Activated naive CD4-positive, alpha-beta T cell treated with anti-CD3 and anti-CD28 coated beads, Interleukin-2, amount 10 ng/mL, durations not matched to agents 7 days and 5 days (primary cell): ENCODE measurements at regions not wholly inside any gene's neighbourhood (a gene's known extent, or its start where the extent isn't known, plus 50 kb on each side); places are given as distances from the start of the nearest gene placed in this dataset.
A peak's percentile ranks its signal among the peaks of the same experiment; 100 is the strongest.

ENCODE experiments used
- CTCF ChIA-PET: fragments of 350-600 bp; sonication (Branson Sonifier 250); formaldehyde crosslinking; loops from one replicate; lab custom pipeline; 2021; ENCODE audit warnings: antibody characterized with exemption; lab: Charles Lee
- DNase-seq: peaks from one replicate; pipeline ENCODE4 v3.0.0-alpha.2; 2020
- H3K27ac Mint-ChIP-seq: one replicate; pipeline ENCODE4 v1.8.0; 2021; ENCODE audit warnings: mild to moderate bottlenecking, moderate library complexity, mixed read lengths
- H3K27me3 Mint-ChIP-seq: one replicate; pipeline ENCODE4 v1.8.0; 2021; ENCODE audit warnings: mild to moderate bottlenecking, mixed read lengths
- H3K36me3 Mint-ChIP-seq: one replicate; pipeline ENCODE4 v1.8.0; 2021; ENCODE audit warnings: mixed read lengths
- H3K4me1 Mint-ChIP-seq: one replicate; pipeline ENCODE4 v1.8.0; 2021; ENCODE audit warnings: mixed read lengths
- H3K4me3 Mint-ChIP-seq: one replicate; pipeline ENCODE4 v1.8.0; 2021; ENCODE audit warnings: mild to moderate bottlenecking, moderate library complexity, mixed read lengths
- H3K9me3 Mint-ChIP-seq: one replicate; pipeline ENCODE4 v1.8.0; 2021; ENCODE audit warnings: mixed read lengths

DNA sequence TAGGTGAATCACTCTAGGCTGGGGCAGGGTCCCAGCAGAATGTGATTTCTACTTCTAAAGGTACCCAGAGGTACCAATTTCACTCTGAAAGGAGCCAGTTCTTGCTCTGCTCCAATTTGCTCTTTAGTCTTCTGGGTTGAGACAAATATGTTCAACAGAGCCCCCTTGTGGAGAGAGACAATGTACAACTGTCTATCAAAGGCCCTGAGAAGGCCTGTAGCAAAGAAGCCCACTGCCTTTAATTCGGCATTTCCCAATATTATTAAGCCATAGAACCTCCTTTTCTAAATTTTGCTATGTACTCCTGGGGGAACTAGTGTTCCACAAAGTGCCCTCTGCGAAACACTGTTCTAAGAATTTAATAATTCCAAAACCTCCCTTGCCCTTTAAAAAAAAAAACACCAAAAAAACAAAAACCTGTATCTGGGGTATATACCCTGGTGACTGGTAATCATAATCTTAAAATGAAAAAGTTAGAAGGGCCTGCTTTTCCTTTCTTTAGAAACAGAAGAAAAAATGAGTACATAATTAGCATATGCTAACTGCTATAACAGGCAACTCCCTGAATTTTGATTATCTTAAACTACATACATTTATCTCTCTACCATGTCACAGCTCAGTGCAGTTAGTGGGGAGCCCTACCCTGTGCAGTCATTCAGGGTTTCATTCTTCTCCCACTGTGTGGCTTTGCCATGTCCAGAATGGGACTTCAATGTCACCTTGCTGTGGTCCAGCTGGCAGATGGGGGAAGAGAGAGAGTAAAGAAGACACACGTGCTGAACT is 160.9 kb upstream of the BMPER start:
- no peaks in the 10 kb centered on the region for H3K9me3 Mint-ChIP-seq
- DNase-seq = no peak
- CTCF ChIA-PET = interaction anchor here (1.1 to 1.2 kb wide), 2 partner anchors 16 to 64 kb away, joined by 3 to 4 read pairs; no protein-coding TSS in a partner anchor
- no peaks in the 10 kb centered on the region for H3K4me1 Mint-ChIP-seq
- H3K27ac Mint-ChIP-seq = no peak overlapping the region
- no peak overlapping the region for H3K4me3 Mint-ChIP-seq
- H3K27me3 Mint-ChIP-seq = no peaks in the 10 kb centered on the region
- H3K36me3 Mint-ChIP-seq = no peaks in the 10 kb centered on the region

- CTCF ChIA-PET = interaction anchor here (1.1 to 1.2 kb wide), 2 partner anchors 14 to 62 kb away, joined by 3 to 4 read pairs; no protein-coding TSS in a partner anchor
- DNase-seq = no peak
Observed at GRCh38 chr7:33745934-33746333, 159.4 kb upstream of the BMPER start.

DNA sequence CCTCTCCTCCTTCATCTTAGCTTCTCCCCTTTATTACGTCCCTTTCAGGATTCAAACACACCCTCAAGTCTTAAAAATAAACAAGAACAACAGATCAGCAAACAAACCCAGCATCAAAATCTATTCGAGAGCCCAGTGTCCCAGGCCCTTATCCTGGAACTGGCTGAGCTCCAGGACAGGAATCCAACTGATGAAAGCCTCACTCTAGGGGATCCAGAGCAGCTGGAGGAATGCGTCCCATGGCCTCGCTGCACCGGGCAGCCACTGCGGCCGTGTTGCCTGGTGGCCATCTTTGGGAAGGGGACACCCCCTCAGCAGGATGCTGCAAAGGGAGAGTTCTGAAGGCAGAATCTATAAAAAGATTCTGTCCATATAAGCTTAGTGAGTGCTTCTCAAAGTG is 156.5 kb upstream of the BMPER start:
- Mint-ChIP-seq H3K4me3 (no peak overlapping the region), H3K27me3 (peaks cover 3% of the 10 kb centered on the region), H3K4me1 (no peaks in the 10 kb centered on the region), H3K9me3 (no peaks in the 10 kb centered on the region), H3K36me3 (no peaks in the 10 kb centered on the region), H3K27ac (no peak overlapping the region)
- DNase-seq = no peak
- CTCF ChIA-PET = interaction anchor here (0.9 to 1.0 kb wide), 2 partner anchors 11 to 506 kb away, joined by 3 read pairs; no protein-coding TSS in a partner anchor

More at GRCh38 chr7:33745934-33746333, 159.4 kb upstream of the BMPER start:
- H3K9me3 Mint-ChIP-seq = no peaks in the 10 kb centered on the region
- H3K27me3 Mint-ChIP-seq = no peaks in the 10 kb centered on the region
- H3K4me3 Mint-ChIP-seq = no peak overlapping the region
- no peaks in the 10 kb centered on the region for H3K36me3 Mint-ChIP-seq
- no peaks in the 10 kb centered on the region for H3K4me1 Mint-ChIP-seq
- H3K27ac Mint-ChIP-seq = no peak overlapping the region

DNA sequence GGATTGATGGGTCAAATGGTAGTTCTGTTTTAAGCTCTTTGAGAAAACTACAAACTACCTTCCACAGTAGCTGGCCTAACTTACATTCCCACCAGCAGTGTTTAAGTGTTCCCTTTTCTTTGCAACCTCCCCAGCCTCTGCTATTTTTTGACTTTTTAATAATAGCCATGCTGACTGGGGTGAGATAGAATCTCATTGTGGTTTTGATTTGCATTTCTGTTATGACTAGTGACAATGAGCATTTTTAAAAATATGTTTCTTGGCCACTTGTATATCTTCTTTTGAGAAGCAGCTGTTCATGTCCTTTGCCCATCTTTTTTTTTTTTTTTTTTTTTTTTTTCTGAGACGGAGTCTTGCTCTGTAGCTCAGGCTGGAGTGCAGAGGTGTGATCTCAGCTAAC is 155.2 kb upstream of the BMPER start:
- Mint-ChIP-seq H3K4me1 (no peaks in the 10 kb centered on the region), H3K27me3 (peaks cover 3% of the 10 kb centered on the region), H3K9me3 (no peaks in the 10 kb centered on the region), H3K36me3 (no peaks in the 10 kb centered on the region), H3K4me3 (no peak overlapping the region), H3K27ac (no peak overlapping the region)
- CTCF ChIA-PET = no interaction called here
- no peak for DNase-seq

DNA sequence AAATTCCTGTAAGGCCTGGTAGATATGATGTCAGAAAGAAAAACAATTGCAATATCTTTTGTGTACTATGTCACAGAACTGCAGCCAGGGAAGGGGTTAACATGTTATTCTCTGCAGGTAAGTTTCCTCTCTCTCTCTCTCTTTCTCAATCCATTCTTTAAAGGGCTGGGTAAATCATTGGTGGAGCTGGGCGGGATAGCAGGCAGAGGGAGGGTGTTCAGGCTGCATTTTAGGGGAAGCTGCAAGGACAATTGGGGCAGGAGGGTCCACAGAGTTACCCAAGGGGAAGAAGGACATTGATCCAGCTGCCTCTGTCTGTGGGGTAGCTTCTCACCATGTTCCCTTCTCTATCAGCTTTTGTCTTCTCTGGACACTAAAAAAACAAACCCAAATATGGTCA is 153.9 kb upstream of the BMPER start:
- Mint-ChIP-seq H3K4me1 (no peaks in the 10 kb centered on the region), H3K4me3 (no peak overlapping the region), H3K27ac (no peak overlapping the region), H3K36me3 (no peaks in the 10 kb centered on the region), H3K27me3 (peaks cover 3% of the 10 kb centered on the region), H3K9me3 (no peaks in the 10 kb centered on the region)
- no peak for DNase-seq
- CTCF ChIA-PET = no interaction called here

DNA sequence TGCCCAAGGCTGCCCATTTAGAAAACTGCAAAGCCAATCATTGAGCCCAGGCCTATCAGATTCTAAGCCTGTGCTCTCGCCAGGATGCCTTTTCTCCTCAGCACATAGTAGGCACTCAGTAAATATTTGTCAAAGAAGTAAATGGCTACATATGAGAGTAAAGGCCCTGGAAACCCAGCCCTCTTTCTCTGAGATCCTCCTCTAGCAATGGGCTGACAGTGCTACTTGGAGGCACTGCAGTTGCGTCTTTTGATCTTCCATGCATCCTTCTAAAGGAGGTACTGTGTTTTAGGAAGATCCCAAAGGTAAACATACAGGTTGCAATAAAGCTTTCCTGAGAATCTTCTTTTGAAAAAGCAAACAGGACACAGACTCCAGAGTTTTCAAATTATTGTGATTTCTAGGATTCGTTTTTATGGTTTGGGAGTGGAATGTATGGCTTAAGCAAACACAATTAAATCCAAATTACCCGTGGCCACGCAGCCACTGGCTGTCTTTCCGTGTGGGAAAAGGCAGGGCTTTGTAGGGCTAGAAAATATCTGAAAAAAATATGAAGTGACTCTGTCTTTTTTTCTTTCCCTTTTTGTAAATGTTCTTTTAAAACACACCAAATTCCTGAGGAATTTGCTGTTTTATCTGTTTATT is 151.3 kb upstream of the BMPER start:
- Mint-ChIP-seq H3K27me3 (peaks cover 3% of the 10 kb centered on the region), H3K9me3 (no peaks in the 10 kb centered on the region), H3K4me3 (no peak overlapping the region), H3K36me3 (no peaks in the 10 kb centered on the region), H3K4me1 (no peaks in the 10 kb centered on the region), H3K27ac (no peak overlapping the region)
- CTCF ChIA-PET = no interaction called here
- DNase-seq = no peak

- CTCF ChIA-PET = interaction anchor here (1.1 kb wide), 1 partner anchor 53 kb away, joined by 3 read pairs; no protein-coding TSS in a partner anchor
- H3K4me1 Mint-ChIP-seq = no peaks in the 10 kb centered on the region
- H3K4me3 Mint-ChIP-seq = no peak overlapping the region
- H3K27me3 Mint-ChIP-seq = peaks cover 3% of the 10 kb centered on the region
- no peak for DNase-seq
- no peak overlapping the region for H3K27ac Mint-ChIP-seq
- no peaks in the 10 kb centered on the region for H3K36me3 Mint-ChIP-seq
- H3K9me3 Mint-ChIP-seq = no peaks in the 10 kb centered on the region
Observed at GRCh38 chr7:33754933-33755928, 150.1 kb upstream of the BMPER start.

DNA sequence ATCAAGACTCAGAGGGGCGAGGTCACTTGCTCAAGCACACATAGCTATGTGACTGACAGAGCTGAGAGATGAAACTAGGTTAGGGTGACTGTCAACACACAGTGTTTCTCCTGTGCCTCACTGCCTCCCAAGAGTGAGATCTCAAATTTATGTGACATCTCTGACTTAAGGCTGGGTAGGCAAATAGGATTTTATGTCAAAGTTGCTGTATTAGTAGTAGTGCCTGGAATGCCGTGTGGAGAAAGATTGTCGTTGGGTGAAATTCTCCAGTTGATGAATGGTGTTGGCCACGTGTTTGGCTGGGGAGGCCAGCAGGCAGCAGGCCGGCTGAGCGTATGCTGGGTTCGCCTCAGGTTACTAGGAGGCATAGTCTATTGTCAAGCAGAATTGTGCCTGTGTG is 148.3 kb upstream of the BMPER start:
- Mint-ChIP-seq H3K4me1 (no peaks in the 10 kb centered on the region), H3K27ac (no peak overlapping the region), H3K36me3 (no peaks in the 10 kb centered on the region), H3K4me3 (no peak overlapping the region), H3K27me3 (peaks cover 3% of the 10 kb centered on the region), H3K9me3 (no peaks in the 10 kb centered on the region)
- CTCF ChIA-PET = no interaction called here
- DNase-seq = no peak

GRCh38 chr7:33757563-33758165 is 147.7 kb upstream of the BMPER start:
- CTCF ChIA-PET = interaction anchor here (0.8 to 3.7 kb wide), 7 partner anchors 29 to 330 kb away, joined by 3 to 16 read pairs (median 3); no protein-coding TSS in a partner anchor
- Mint-ChIP-seq H3K4me3 (no peak overlapping the region), H3K27ac (no peak overlapping the region), H3K27me3 (peaks cover 1% of the 10 kb centered on the region), H3K36me3 (no peaks in the 10 kb centered on the region), H3K4me1 (no peaks in the 10 kb centered on the region), H3K9me3 (no peaks in the 10 kb centered on the region)
- DNase-seq = peak; percentile 26

DNA sequence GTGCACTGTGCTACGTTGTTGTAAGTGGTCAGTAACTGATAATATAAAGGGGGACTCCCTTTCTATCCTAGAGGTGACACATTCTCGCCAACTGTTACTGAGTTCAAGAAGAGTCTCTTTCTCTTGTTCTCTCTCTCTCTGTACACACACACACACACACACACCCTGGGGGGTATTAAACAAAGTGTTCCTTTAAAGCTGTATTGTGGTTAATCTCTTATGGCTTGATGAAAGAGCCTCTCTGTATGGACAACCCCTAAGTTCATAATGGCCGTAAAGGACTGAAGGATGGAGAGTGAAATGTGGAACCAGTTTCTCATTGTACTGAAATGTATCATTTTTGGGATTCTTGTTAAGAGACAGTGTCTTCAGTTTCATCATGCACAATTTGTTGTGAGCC is 145.2 kb upstream of the BMPER start:
- no peaks in the 10 kb centered on the region for H3K36me3 Mint-ChIP-seq
- CTCF ChIA-PET = interaction anchor here (1.1 to 3.7 kb wide), 5 partner anchors 11 to 173 kb away, joined by 3 to 16 read pairs (median 6); no protein-coding TSS in a partner anchor

DNA sequence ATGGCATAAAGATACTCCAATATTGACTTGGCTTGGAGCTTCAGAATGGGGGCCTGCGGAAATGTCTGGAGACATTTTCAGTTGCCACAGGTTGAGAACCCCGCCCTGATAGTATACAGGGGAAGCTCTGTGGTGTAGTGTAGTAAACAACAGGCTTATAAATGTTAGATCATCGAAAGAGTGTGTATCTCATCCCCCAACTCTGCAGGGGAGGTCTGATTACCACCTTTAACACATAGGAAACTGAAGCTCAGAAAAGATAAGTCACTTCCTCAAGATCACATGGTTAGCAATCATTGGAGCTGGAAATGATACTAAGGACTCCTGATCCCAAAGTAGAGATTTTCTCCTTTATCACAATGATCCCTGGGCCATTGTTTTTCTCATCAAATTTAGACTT is 144.5 kb upstream of the BMPER start:
- Mint-ChIP-seq H3K4me1 (no peaks in the 10 kb centered on the region), H3K27ac (no peak overlapping the region), H3K4me3 (no peak overlapping the region), H3K36me3 (no peaks in the 10 kb centered on the region), H3K27me3 (no peaks in the 10 kb centered on the region), H3K9me3 (no peaks in the 10 kb centered on the region)
- no peak for DNase-seq
- CTCF ChIA-PET = interaction anchor here (1.4 to 3.7 kb wide), 4 partner anchors 15 to 172 kb away, joined by 4 to 16 read pairs (median 8); no protein-coding TSS in a partner anchor

More for the DNA sequence above, 145.2 kb upstream of the BMPER start:
- no peak overlapping the region for H3K27ac Mint-ChIP-seq
- no peaks in the 10 kb centered on the region for H3K9me3 Mint-ChIP-seq
- H3K4me3 Mint-ChIP-seq = no peak overlapping the region
- DNase-seq = no peak
- H3K27me3 Mint-ChIP-seq = no peaks in the 10 kb centered on the region
- no peaks in the 10 kb centered on the region for H3K4me1 Mint-ChIP-seq

- Mint-ChIP-seq H3K4me3 (no peak overlapping the region), H3K27me3 (no peaks in the 10 kb centered on the region), H3K4me1 (no peaks in the 10 kb centered on the region), H3K9me3 (no peaks in the 10 kb centered on the region), H3K36me3 (no peaks in the 10 kb centered on the region), H3K27ac (no peak overlapping the region)
- CTCF ChIA-PET = interaction anchor here (3.7 kb wide), 1 partner anchor 171 kb away, joined by 16 read pairs; no protein-coding TSS in a partner anchor
- no peak for DNase-seq
Observed at GRCh38 chr7:33761449-33762080, 143.8 kb upstream of the BMPER start.
